GM19452 (cell line): ENCODE measurements at regions not wholly inside any gene's neighbourhood (a gene's known extent, or its start where the extent isn't known, plus 50 kb on each side); places are given as distances from the start of the nearest gene placed in this dataset.

ENCODE experiments used
- ATAC-seq: cut with Tn5 transposase; IDR thresholded peaks from one replicate; pipeline ENCODE4 v1.9.1; 2021; ENCODE audit not compliant: unreplicated experiment

DNA sequence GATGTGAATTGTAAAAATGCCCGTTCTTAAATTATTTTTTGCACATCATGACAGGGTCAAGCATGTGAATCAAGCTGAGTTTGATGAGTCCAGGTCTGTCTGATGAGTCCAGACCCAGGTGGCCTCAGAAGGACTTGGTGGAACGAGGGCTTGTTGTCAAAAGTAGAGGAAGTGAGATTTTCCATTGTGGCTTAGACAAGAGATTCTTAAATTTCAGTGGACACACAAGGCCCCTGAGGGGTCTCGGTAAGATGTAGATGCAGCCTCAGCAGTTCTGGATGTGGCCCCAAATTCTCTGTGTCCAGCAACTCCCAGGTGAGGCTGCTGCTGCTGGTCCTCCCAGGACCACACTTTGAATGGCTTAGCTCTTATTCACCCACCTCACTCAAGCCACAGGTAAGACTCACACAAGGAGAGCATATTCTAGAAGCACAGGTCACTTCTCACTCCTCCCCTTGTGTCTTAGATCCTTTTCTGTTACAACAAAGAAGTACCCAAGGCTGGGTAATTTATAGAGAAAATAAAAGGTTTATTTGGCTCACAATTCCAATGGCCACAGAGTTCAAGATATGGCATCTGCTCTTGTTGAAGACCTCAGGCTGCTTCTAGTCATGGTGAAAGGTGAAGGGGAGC lies 98.8 kb downstream of the GGTLC2 start:
- ATAC-seq, result no peak

DNA sequence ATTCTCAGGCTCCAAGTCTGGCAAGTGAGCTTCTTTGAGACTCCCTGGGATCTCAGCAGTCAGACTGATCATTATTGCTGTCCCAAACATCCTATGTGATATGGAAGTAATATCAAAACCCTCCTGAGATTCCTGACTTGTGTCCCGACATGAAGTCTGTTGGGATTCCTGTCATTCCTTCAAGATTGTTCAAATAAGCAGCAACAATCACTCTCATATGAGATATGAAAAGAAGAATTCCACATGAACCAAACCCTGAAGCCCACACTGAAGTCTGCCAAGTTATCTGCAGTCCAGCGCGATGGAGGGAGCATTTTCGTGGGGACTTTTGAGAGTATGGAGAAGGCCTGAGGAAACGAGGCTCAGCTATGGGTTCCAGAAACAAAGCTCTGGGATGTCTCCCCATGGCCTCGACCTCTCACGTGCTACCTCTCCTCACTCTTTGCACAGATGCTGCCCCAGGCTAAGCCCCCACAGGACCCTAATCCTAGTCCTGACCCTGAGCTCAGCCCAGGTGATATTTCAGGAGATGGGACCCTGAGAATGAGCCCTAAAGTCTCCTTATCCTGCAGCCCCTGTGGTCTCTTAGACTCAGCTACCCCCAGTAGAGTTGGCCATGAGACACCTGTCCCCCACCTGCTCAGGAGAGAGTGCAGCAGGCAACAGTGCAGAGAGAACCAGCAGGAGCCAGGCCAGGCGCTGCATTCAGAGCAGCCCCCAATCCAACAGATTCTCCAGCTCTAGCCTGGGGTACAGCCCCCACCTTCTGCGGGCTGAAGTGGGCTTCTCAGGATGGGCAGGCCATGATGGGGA lies 100.2 kb downstream of the GGTLC2 start:
- no peak for ATAC-seq

DNA sequence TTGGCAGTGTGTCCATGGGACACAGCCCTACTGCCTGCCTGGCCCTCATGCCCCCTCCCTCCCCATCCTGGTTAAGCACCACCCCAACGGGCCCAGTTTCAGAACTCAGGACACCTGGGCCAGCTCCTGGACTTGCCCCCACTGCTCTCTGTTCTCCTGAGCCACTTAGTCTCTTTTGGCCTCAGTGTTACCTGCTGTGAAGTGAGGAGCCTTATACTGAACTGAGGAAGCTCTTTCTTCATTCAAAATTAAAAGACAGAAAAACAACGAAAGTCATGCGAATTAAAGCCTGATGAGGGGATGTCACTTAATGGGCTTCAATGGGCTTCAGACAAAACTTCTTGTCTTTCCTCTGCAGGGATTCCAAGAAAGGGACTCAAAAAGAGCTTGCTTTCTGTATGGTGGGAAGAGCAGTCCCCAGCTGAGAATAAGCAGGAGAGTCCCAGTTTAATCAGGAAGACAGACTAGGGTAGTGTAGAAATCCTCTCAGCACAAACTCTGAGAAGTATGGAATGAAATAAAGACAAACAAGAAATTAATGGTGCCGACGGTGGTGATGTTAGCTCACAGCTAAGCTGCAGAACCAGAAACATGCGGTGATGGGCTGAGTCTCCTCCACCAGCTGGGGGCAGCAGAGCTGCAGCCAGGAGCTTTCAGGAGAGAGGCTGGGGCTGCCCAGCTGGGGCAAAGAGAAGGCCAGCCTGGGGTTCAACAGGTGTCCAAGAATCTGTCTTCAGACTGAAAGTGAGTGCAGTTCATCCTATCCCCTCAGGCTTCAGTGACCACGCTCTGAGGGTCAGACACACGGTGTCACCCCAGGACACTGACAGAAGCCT lies 101.0 kb downstream of the GGTLC2 start:
- ATAC-seq, result no peak

DNA sequence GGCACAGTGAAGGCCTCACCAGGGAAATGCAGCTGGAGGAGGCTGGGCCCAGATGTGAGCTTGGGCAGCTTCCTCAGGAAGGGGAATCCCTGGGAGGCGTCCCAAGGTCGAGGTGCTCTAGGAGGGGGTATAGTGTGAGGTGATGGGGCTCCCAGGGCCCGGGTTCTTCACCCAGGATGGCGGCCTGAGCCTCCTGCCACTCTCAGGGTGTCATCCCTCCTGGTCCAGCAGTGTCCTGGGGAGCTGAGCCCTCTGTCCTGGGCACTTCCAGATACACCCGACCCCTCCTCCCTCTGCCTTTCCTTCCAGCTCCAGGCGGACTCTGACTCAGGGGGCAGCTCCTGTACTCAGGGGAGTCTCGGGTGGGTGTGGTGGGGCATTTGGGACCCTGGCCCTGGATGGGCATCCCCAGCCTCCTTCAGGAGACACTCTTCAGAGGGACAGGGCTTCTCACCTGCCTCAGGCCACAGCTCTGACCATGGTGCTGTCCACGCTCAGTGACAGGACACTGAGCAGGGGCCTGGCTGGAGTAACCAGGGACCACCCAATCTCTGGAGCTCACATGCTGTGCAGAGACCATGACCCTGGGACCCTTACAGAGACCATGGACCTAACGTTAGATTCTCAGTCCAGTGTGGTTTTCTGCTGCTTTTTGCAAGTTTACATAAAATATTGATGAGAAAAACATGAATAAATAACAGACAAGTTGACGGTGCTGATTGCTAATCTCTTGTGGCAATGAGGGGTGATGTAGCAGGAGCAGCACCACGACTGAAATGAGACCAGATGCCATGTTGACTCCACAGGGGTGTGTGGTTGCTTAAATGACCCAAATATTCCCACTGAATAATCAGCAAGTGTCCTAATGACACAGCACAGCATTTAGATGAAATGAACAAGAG lies 101.9 kb downstream of the GGTLC2 start:
- no peak for ATAC-seq

DNA sequence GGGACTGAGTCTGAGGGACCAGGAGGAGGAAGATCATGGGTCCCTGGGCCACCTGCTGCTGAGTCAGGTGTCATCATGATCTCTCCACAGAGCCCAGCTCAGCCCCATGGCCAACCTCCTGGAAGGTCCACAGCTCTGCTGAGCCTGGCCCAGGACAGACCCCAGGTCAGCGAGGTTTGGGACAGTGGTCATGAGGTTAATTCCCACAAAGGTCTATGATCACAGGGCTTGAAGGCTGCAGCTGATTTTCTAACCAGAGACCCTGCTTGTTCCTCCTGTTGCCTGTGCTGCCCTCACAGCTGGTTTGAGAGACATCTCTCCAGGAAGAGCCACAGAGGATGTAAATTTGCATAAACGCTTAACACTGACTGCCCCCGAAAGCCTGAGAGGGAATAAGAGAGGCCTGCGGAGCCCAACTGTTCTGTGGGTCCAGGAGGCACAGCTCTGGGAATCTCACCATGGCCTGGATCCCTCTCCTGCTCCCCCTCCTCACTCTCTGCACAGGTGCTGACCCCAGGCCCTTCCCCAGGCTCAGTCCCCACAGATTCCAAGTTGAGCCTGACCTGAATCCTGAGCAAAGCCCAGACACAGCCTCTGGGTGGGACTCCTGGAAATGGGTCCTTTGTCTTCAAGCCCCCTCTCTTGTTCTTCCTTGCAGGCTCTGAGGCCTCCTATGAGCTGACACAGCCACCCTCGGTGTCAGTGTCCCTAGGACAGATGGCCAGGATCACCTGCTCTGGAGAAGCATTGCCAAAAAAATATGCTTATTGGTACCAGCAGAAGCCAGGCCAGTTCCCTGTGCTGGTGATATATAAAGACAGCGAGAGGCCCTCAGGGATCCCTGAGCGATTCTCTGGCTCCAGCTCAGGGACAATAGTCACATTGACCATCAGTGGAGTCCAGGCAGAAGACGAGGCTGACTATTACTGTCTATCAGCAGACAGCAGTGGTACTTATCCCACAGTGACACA lies 102.8 kb downstream of the GGTLC2 start:
- ATAC-seq, result no peak

DNA sequence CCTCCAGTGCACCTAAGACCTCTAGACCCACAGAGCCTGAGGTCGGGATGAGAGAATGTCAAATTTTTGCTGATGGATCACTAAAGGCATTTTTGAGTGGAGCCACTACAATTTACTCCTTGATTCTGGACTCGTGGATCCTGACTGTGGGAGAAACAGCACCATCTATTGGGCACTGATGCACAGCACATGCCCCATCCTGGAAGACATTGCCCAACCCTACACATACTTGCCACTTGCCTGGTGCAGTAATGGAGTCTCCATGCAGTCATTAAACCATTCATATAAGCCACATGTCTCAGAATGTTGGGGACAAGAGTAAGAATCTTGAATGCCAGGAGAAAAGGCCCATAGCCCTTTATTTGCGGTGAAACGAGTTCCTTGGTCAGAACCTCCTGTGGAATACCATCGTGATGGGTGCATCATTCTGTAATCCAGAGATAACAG lies 103.9 kb downstream of the GGTLC2 start:
- ATAC-seq, result no peak

DNA sequence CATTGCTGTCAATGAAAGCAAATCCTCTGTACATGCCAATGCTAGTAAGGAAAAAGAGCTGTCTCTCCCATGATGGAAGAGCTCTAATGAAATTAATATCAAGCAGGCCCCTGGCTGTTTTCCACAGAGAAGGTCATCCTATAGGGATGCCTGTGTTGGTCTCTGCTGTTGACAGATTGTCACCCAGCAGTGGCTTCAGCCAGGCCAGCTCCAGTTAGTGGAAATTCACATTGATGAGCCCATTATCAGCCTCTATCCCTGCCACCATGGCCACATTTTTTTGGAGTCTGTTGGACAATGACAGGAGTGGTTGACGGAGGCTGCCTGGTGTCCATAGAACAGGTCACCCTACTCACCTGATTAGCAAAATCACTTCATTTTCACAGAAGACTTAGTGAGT lies 104.3 kb downstream of the GGTLC2 start:
- ATAC-seq, result no peak

DNA sequence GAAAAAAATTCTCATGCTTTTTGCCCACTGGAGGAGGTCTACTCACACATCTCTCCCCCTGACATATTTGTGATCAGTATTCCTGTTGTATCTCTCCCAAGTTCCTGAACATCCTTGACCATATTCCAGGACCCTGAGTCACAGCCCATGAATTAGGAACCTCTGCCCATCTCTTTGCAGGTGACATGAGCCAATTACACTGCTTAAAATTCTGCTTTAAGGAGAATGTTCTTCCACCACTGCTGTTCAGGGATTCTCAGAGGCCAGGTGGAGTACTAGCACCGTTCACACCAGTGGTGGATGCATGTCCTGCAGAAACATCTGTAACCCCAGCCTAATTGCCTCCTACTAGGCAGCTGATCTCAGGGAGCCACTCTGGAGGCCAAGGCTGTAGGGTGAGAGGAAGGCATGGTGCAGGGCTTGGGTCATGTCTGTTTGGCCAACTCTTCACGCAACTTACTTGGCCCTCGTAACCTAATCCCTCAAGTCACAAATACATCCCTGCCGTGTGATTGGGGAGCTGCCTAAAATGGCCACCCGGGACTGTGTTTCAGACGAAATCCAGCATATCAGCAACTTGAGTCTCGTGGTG lies 104.8 kb downstream of the GGTLC2 start:
- no peak for ATAC-seq

DNA sequence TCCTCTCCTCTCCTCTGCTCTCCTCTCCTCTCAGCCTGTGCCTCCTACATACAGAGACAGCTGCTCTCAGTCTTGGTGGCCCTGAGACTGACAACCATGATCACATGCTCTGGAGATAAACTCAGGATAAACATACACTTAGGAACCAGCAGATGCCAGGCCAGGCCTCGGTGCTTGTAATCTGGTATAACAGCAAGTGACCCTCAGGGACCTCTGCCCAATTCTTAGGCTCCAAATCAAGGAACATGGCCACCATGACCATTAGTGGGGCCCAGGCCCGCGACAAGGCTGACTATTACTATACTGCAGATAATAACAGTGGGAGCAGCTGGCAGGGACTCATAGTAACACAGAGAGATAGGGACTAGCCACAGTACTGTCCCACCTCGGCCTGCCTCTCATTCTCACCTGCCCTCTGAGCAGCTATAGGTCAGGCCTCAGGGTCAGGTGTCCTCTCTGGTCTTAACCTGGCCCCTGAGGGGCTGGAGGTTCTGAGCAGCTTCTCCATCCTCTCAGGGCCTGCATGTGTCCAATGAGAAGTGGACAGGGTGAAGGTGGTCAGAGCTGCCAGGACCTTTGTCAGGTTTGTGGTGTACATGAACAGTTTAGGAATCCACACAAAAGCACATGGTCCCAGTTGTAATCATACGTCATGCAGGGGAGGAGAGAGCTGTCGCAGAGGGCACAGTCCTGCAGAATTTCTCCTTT lies 106.1 kb downstream of the GGTLC2 start:
- ATAC-seq, result no peak

DNA sequence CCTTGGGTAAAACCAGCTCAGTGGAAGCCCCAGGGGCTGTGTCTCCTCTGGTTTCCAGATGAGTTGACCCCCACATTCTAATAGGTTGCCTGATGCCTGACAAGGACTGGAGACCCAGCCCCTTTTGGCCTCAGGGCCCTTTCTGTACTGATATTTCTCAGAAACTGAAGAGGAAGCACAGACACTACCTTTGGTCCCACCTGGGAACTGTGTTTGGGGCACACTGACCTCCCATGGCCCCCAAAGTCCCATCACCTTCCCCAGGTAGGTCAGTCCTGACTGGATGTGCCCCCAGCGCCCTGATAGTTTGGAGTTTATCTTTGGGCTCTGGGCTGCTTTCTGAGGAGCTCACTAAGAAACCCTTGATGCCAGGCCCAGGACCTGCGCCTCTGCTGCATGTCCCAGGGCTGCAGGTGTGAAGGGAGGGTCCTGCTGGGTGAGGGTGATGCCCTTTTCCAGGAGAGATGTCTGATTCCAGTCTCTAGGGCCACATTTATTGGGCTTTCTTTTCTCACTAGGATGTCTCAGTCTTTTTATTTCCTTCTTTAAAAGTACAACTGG lies 106.7 kb downstream of the GGTLC2 start:
- ATAC-seq, result no peak

DNA sequence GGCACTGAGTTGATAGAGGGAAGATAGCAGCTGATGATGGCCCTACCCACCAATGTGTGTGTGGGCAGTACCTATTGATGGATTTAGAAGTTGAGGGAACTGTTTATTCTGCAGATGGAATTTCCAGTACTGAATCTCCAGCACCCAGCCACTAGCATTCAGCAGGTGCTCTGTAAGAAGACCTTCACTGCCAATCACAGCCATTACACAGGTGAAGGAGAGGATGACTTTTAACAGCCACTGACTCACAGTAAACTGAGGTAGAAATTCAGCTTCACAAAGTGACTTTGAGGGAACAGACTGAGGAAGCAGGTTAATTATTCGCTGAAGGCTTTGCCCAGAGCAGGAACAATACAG lies 107.8 kb downstream of the GGTLC2 start:
- no peak for ATAC-seq

DNA sequence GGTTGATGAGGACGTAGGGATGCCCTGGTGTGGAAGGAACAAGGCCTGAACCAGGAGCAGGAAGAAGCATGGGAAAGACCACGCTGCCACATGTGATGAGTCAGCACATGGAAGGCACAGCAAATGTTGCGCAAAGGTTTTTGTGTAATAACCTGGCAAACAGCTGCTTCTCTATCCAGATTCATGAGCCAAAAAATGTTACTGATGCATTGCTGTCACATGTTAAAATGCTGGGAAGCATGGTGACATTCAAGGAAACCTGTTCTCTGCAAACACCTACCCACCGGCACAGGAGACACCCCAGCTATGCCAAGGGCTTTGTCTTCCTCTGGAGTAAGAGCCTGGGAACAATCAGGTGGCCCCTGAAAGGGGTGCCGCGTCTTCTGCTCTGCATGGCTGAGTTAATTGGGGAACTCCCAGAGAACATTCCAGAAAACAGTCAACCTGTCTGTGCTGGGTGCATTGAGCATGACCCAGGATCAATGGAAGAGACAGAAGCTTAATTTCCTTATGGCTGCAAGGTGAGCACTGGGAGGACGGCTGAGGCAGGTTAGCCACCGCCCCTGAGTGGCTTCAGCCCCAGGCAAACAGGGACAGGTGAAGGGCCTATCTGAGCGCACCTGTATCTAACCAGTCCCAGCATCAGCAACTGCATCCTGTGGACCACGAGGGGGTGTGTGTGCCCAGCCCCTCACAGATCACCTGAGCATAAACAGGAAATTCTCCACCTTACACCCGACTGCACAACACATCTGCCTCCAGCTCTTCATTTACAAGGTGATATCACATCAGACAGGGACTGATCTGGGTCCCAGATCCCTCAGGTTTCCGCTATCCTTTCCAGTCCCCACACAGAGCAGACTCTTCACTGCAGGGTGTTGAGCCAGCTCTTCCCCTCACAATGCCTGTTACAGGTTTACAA lies 108.4 kb downstream of the GGTLC2 start:
- no peak for ATAC-seq

DNA sequence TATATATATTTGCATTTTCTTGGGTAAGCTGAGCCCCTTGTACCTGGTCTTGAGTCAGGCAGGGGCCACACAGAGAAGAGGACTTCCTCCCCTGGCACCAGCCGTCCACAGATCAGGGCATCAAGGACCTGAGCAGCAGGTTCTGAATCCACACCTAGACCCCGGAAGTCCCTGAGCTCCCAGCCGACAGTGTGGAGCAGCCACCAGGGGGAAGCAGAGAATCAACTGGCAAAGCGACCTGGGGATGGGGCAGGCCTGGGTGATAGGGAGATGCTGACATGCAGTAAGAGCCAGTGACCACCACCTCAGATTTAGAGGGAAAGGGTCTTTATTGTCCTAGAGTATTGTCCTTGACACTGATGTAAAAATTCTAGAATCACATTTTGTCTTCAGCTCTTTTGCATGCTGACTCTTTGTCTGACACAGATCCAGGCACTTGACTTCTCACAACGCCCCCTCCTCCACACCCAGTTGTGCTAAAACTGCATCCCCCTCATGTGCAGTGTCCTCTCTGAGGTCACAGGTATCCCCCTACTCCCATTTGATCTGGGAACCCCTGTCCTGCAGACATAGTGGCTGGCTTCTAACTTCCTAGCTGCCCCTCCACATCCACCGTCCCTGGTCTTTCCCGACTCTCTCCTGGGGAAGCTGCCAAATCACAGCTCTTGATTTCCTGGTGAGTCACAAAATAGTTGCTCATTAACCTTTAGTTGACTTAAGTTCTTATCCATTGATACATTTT lies 109.3 kb downstream of the GGTLC2 start:
- no peak for ATAC-seq

DNA sequence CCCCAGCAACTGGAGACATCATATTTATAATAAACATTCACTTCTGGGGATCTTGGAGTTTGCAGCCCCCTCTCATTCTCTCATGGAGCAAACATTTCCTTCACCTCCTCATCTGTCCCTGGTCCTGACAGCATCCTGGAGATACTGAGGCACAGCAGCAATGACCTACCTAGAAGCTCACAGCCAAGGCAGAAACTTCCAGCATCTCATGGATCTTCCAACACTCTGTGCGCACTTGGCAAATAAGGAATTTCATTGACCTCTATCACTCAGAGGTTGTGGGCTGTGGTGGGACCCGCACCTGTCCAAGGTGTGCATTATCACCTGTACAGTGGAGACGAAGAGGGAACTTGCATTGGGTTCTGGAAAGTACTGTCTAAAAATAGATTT lies 109.8 kb downstream of the GGTLC2 start:
- ATAC-seq, result no peak

DNA sequence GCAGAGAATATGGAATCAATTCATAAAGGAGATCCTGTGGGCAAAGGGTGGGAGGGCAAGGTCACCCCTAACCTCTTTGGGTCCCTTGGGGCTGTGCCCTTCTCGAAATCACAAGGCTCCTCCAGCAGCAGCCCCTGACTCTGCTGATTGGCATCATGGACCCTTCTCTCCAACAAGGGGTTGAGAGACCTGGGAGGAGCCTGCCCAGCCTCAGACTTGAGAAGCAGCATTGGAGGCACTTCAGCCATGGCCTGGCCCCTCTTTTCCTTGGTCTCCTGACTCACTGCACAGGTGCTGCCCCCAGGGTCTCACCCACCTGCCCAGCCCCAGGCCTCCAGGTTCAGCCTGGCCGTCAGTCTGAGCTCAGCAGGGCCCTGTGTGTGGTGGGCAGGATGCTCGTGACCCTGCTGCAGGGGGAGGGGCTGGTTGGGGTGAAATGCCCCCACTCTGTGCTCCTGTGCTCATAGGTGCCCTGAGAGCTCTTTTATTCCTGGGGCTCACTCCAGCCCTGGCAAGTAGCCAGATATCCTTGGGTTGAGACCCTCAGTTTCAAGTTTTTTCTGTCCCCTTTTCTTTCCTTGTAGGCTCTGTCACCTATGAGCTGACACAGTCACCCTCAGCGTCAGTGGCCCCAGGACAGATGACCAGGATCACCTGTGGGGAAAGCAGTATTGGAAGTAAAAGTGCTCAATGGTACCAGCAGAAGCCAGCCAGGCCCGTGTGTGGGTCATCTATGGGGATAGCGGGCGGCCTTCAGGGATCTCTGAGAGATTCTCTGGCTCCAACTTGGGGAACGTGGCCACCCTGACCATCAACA lies 110.8 kb downstream of the GGTLC2 start:
- ATAC-seq, result no peak

DNA sequence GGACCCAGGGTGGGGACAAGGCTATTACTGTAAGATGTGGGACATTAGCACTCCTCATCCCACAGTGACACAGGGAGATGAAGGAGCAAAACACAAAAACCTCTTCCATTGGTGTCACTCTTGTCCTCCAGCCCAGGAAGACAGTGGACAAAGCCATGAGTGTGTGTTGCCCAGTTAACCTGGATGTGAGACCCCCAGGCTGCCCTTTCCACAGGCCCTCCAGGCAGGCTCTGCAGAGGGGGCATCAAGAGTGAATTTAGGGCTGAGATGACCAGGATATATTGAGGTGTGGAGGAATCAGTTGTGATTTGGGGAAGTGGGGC lies 111.3 kb downstream of the GGTLC2 start:
- ATAC-seq, result no peak
